Activated CD4-positive, CD25-positive, alpha-beta regulatory T cell treated with anti-CD3 and anti-CD28 coated beads, Interleukin-2, amount 50 U/mL, for 72 hours (primary cell): ENCODE measurements at regions not wholly inside any gene's neighbourhood (a gene's known extent, or its start where the extent isn't known, plus 50 kb on each side); places are given as distances from the start of the nearest gene placed in this dataset.
A peak's percentile ranks its signal among the peaks of the same experiment; 100 is the strongest.

Source experiments
- DNase-seq: peaks from one replicate; pipeline ENCODE4 v3.0.0; 2021

GRCh38 chr9:94159069-94159939, 75.0 kb downstream of the PTPDC1 start:
- no peak for DNase-seq

DNA sequence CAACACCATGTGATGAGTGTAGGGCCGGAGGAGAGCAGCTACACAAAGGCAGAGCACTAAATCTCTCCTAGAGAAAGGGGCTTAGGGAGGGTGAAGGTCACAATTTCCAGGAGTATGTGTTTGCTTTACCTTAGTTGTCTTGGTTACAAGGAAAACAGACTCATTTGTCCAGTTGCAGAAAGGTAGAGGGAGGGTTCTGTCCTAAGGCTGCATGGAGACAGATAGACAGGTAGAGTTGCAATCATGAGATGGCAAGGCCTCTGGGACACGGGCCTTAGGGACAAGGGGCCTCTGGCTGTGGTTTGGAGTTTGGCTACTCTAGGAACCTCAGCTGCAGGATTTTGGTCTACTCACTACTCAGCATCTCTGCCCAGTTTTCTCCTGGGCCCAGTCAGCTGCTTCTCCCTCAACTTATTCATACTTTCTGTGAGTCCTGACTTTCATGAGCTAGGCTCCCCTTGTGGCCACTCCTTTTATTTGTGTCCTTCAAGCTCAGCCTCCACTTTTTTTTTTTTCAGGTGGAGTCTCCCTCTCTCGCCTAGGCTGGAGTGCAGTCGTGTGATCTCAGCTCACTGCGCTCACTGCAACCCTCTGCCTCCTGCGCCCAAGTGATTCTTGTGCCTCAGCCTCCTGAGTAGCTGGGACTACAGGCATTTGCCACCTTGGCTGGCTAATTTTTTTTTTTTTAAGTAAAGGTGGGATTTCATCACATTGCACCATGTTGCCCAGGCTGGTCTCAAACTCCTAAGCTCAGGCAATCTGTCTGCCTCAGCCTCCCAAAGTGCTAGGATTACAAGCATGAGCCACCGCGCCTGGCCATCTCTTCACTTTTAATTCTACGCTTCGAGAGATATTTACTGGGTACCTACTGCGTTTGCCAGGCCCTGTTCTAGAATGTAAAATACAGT, 76.6 kb downstream of the PTPDC1 start:
- no peak for DNase-seq

DNA sequence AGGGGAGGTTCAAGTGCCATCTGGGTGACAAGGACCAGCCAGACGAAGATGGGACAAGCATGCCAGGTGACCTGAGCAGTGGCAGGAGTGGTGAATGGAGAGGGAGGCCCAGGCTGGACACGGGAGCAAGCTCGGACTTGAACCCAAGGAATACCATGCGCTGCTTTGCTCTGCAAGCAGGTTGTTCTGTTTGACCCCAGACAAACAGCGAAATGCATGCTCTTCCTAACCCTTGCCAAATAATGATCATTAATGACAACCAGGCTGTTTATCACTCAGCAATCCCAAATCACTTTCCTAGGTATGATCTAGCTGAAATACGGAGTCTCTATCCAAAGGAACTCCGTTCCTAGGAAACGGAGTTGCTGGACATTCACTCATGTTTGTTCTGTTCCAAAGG, 77.4 kb downstream of the PTPDC1 start:
- DNase-seq: no peak

DNA sequence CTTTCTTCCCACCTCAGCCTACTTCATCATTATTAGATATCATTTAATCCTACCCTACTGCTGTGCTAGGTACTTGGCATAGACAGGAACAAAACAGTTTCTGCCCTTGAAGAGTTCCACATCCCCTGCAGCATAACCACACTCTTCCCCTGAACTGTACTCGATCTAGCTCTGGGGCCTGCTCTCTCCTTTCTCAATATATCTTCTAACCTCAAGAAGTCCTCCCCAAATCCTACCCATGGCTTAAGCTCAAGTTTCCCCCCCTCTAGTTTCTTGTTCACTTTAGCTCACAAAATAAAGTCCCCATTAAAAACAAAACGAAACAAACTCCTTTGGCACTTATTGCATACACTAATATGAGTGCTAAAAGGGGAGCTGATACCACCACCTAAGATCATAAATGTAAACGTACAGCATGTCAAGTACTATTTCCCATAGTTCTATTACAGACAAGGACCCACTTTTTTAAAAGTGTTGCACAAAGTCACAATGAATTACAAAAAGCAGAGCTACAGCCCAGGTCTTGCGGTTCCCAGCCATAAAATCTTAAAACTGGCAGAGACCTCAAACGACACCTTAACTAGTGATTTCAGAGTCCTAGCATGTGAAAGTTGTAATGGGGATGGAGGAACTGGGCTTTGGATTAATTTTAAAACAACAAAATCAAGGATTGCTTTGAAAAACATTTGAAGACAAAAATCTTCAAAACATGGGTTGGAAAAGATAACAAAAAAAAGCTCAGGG, 80.7 kb downstream of the PTPDC1 start:
- no peak for DNase-seq

GRCh38 chr9:94165592-94166235, 81.5 kb downstream of the PTPDC1 start:
- peak; percentile 96 for DNase-seq

- peak; percentile 90 for DNase-seq
Measured at GRCh38 chr9:94166236-94166975, 82.1 kb downstream of the PTPDC1 start.

DNA sequence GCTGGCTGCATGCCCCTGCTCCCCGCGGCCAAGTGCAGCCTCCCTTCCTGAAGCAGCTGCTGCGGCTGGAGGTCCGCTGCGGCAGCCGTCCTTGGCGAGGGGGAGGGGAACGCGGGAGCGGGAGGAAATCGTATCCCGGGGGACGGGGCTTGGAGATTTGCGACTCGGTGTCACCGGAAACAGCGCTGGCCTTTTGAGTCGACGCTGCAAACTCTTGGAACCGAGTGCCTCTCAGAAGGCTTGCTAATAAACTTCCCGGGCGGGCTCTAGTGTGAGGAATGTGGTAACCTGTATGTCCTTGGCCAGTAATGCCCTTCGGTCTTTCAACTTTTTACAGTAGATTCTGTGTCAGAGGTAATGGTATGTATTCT, 82.7 kb downstream of the PTPDC1 start:
- DNase-seq: no peak

DNA sequence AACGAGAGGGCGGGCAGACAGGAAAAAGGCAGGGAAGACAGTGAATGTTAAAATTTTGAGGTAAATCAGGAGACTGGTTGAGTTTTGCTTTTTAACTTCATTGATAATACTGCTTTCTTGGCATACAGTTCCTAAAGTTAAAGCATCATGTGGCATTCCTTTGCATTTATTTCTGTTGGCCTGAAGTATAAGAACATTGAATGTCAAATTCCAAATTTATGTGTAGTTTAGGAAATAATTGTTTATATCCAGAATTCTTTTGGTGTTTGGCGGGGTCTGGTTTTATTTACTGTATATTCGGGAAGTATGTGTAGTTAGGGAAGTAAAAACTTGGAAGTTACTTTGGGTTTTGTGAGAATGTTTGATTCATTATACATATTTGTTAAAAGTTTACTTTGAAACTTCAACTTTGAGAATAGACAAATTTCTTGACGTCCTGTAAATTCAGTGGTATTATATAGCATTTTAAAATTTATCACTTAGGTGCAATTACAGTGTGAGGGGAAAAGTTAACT, 83.2 kb downstream of the PTPDC1 start:
- DNase-seq: no peak

DNA sequence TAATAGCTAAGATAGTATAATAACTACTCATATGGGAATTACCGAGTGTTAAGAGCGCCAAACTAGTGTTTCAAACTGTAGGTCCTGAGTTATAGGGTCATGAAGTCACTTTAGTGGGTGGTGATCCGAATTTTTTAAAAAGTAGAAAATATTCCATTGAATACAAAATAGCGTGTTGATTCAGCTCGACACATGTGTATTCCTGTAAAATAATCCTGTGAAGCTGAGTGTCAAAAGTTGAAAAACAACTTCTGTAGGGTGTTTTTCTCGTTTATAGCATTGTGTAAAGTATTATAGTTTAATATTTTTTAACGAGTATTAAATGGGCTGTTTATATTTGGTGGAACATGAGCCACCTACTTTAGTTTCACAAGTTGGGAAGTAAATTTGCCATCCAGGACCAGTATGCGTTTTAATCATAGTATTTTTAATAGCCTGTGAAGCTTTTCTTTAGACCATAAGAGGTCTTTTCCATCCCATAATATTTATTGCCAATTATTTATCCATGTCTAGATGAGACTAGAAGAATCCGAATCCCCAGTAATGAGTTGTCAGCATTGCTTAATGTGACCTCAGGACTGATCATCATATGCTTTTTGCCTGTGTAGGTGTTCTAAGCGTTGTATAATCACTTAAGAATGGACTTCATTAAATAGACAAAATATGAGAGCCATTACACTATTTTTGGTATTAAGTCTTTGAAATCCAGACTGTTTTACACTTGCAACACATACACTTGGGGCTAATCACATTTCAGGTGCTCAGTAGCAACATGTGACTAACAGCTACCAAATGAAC, 84.1 kb downstream of the PTPDC1 start:
- no peak for DNase-seq

DNA sequence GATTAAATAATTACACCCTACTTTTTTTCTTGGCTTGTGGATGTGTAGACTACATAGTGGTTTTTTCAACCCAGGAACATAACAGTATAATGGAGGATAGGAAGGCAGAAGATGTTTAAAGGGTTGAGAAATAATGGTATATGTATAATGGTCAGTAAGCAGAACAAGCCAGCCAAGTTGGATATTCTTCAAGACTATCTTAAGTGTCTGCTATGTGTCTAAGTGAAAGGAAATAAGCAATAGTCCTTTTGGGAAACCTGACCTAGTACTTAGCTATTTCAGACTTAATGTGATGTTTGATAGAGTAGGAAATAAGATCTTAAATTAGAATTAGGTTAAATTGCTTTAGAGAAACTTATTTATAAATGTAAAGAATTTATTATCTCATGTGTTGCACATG, 85.7 kb downstream of the PTPDC1 start:
- DNase-seq: no peak

DNA sequence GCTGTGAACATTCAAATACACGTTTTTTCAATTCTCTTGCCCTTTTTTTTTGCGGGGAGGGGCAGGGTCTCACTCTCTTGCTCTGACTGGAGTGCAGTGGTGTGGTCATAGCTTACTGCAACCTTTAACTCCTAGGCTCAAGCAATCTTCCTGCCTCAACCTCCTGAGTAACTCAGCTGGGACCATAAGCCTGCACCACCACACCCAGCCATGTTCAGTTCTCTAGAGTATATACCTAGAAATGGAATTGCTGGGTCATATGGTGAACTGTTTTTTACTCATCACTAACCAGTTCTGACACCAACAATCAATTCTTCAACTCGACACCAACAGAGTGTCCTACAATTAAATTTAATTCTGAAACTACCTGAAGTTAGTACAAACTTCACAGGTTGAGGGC, 85.5 kb upstream of the ZNF169 start:
- DNase-seq: no peak

DNA sequence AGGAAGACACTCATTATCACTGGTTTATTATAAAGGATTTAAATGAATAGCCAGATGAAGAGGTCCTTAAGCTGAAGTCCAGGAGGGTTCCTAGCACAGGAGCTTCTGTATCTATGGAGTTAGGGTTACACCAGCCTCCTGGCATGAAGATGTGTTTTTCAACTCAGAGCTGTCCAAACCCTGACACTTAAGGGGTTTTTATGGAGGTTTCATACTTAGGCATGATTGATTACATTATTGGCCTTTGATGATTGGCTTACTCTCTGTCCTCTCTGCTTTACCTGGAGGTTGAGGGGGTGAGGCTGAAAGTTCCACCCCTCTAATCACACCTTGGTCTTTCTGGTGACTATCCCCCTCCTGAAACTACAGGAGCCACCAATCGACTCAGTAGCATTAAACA, 84.9 kb upstream of the ZNF169 start:
- DNase-seq: no peak

- no peak for DNase-seq
Measured at GRCh38 chr9:94175669-94176068, 83.4 kb upstream of the ZNF169 start.

DNA sequence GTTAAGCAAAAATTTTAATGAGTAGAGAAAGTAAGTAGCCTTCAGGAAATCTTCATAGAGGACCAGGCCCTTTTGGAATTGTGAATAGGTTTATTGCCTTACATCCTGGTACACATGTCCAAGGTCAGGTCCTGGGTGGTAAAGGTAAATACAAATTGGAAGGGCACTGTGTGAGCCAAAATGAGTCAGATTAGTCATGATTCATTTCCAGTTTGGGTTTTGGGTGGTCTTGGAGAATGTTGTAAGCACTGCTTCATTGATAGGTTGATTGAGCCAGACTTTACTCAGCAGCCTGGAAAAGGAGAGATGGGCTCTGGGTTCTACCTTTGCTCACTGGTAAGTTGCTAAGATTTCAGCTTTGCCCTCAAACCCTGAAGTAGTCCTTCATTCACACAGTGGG, 82.5 kb upstream of the ZNF169 start:
- no peak for DNase-seq

GRCh38 chr9:94178927-94179326, 80.2 kb upstream of the ZNF169 start:
- DNase-seq: no peak

DNA sequence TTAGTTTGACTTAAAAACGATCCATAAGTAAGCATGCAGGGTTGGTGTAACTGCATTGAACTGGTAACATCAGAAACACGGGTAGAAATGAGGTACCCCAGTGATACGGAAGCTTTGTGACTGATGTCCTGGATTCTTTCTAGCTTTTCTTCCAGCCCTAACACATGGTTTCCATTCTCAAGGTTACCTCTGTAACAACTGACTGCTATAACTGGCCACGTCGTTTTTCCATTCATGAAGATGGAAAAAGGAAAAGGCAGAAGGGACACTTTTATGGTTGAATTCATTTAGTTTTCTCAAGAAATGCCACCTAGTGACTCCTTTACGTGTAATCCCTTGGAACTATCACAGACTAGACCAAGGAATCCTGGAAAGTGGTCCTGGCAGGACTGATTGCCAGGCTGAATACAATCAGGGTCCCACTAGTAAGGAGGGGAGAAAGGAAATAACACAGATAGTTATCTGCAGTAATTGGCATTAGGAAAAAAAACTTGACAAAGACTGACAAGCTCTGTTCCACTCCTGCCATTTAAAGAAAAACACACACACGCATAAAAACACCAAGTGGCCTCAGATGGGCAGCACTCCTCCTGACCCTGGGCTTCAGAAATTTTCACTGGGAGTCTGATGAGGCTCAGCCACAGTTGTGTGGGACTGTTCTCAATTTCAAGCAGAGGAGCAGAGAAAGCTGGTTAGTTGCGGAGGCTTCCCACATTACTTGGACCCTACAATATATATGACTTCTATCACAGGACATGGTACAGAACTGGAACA, 77.5 kb upstream of the ZNF169 start:
- no peak for DNase-seq

GRCh38 chr9:94182532-94182931, 76.6 kb upstream of the ZNF169 start:
- no peak for DNase-seq

GRCh38 chr9:94183240-94183999, 75.7 kb upstream of the ZNF169 start:
- DNase-seq: no peak

DNA sequence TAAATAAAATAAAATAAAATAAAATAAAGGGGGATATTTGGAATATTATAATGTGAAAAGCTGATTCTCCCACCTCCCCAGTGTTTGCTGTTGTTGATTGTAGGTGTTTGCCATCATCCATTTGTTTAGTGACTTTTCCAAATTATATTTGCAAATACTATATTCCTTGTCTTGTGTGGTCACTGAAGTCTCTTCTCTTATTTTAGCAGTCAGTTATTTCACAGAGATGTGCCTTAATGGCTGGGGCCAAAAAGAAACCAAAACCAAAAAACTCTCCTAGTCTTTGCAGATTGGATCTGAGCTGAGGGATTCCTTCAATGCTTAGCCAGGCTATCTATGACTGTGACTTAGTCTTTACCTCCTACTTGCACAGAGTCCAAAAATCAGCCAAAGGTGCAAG, 70.9 kb upstream of the ZNF169 start:
- DNase-seq: no peak
